ENCODE measurements at regions not wholly inside any gene's neighbourhood (a gene's known extent, or its start where the extent isn't known, plus 50 kb on each side); places are given as distances from the start of the nearest gene placed in this dataset.

- no peak for DNase-seq
Observed at GRCh38 chr10:89093728-89094127, 103.1 kb downstream of the FAS start.

- DNase-seq: no peak
Observed at GRCh38 chr10:89092981-89093380, 102.4 kb downstream of the FAS start.

GRCh38 chr10:89092439-89092838 lies 101.8 kb downstream of the FAS start:
- DNase-seq: no peak

GRCh38 chr10:89091496-89091895 lies 100.9 kb downstream of the FAS start:
- DNase-seq: peak in 2 of 4 experiments; percentile 49 to 51

GRCh38 chr10:89090756-89091445 lies 100.3 kb downstream of the FAS start:
- DNase-seq: peak in 3 of 4 experiments; percentile 36 to 73 (median 72)

GRCh38 chr10:89086801-89087521 lies 96.4 kb downstream of the FAS start:
- DNase-seq: peak; percentile 61 to 81 (median 65)

GRCh38 chr10:89085153-89085552 lies 94.6 kb downstream of the FAS start:
- peak; percentile 27 to 69 (median 57) for DNase-seq

GRCh38 chr10:89082086-89082485 lies 91.5 kb downstream of the FAS start:
- no peak for DNase-seq

GRCh38 chr10:89080660-89081059 lies 90.1 kb downstream of the FAS start:
- DNase-seq: no peak

GRCh38 chr10:89079961-89080360 lies 89.4 kb downstream of the FAS start:
- DNase-seq: peak in 1 of 4 experiments; percentile 11

GRCh38 chr10:89078724-89079672 lies 88.4 kb downstream of the FAS start:
- DNase-seq: peak in 1 of 4 experiments; percentile 9

- no peak for DNase-seq
Observed at GRCh38 chr10:89076120-89076519, 85.5 kb downstream of the FAS start.

- no peak for DNase-seq
Observed at GRCh38 chr10:89075631-89076030, 85.0 kb downstream of the FAS start.

- no peak for DNase-seq
Observed at GRCh38 chr10:89074120-89074519, 83.5 kb downstream of the FAS start.

GRCh38 chr10:89073719-89074118 lies 83.1 kb downstream of the FAS start:
- no peak for DNase-seq

GRCh38 chr10:89069589-89069988 lies 79.0 kb downstream of the FAS start:
- no peak for DNase-seq
